ENCODE measurements at regions not wholly inside any gene's neighbourhood (a gene's known extent, or its start where the extent isn't known, plus 50 kb on each side); places are given as distances from the start of the nearest gene placed in this dataset.
A peak's percentile ranks its signal among the peaks of the same experiment; 100 is the strongest.
"Not testable (repeated sequence)": the region's sequence is repeated elsewhere in the genome, so short reads cannot be mapped to it uniquely, and the experiment has no call there.

GRCh38 chr6:18595774-18596530, 208.8 kb downstream of the RNF144B start:
- peak; percentile 37 for DNase-seq

- no peak for DNase-seq
Observed at GRCh38 chr6:18596531-18596835, 209.3 kb downstream of the RNF144B start.

GRCh38 chr6:18598551-18599264, 211.6 kb downstream of the RNF144B start:
- peak; percentile 7 for DNase-seq

GRCh38 chr6:18600255-18600654, 213.1 kb downstream of the RNF144B start:
- DNase-seq, result no peak

GRCh38 chr6:18601516-18602020, 214.4 kb downstream of the RNF144B start:
- peak; percentile 88 for DNase-seq

- DNase-seq, result no peak
Observed at GRCh38 chr6:18602931-18603330, 215.8 kb downstream of the RNF144B start.

GRCh38 chr6:18603361-18603760, 216.2 kb downstream of the RNF144B start:
- no peak for DNase-seq

GRCh38 chr6:18605841-18606240, 218.7 kb downstream of the RNF144B start:
- DNase-seq, result no peak

GRCh38 chr6:18609715-18610114, 222.6 kb downstream of the RNF144B start:
- DNase-seq, result peak; percentile 35

GRCh38 chr6:18613319-18613925, 226.3 kb downstream of the RNF144B start:
- no peak for DNase-seq

- DNase-seq, result no peak
Observed at GRCh38 chr6:18629571-18629970, 242.4 kb downstream of the RNF144B start.

- DNase-seq, result no peak
Observed at GRCh38 chr6:18632670-18633410, 245.7 kb downstream of the RNF144B start.

- no peak for DNase-seq
Observed at GRCh38 chr6:18634912-18635311, 247.8 kb downstream of the RNF144B start.

GRCh38 chr6:18640134-18640533, 253.0 kb downstream of the RNF144B start:
- DNase-seq, result no peak

- no peak for DNase-seq
Observed at GRCh38 chr6:18640754-18641153, 253.6 kb downstream of the RNF144B start.

GRCh38 chr6:18654821-18655220, 267.7 kb downstream of the RNF144B start:
- no peak for DNase-seq

GRCh38 chr6:18656506-18656905, 269.4 kb downstream of the RNF144B start:
- no peak for DNase-seq

- not testable (repeated sequence) for DNase-seq
Observed at GRCh38 chr6:18659994-18660393, 272.8 kb downstream of the RNF144B start.

- no peak for DNase-seq
Observed at GRCh38 chr6:18663011-18663410, 275.9 kb downstream of the RNF144B start.

- no peak for DNase-seq
Observed at GRCh38 chr6:18664401-18664800, 277.3 kb downstream of the RNF144B start.

- DNase-seq, result no peak
Observed at GRCh38 chr6:18667612-18668011, 280.5 kb downstream of the RNF144B start.

- DNase-seq, result no peak
Observed at GRCh38 chr6:18668994-18669393, 281.8 kb downstream of the RNF144B start.

- DNase-seq, result no peak
Observed at GRCh38 chr6:18672852-18673251, 285.7 kb downstream of the RNF144B start.
